ENCODE measurements at regions not wholly inside any gene's neighbourhood (a gene's known extent, or its start where the extent isn't known, plus 50 kb on each side); places are given as distances from the start of the nearest gene placed in this dataset.

GRCh38 chr20:4574356-4574690, 111.9 kb upstream of the PRNP start:
- no peak overlapping the region for H2BK15ac ChIP-seq (ENCODE audit: low read depth, low read length)
- no peak overlapping the region for H3K27ac ChIP-seq (ENCODE audit: insufficient read length, low read depth, low read length)
- DNase-seq = no peak
- peaks cover 10 to 17% of the 10 kb centered on the region in 2 experiments for H3K4me1 Mint-ChIP-seq
- H3K4ac ChIP-seq (ENCODE audit: low read depth, low read length) = no peak overlapping the region
- no peak overlapping the region for H2BK5ac ChIP-seq (ENCODE audit: insufficient read length, low read length)
- H2BK20ac ChIP-seq (ENCODE audit: low read depth, low read length, poor library complexity, severe bottlenecking) = no peak overlapping the region
- no peak for TF ChIP-seq CTCF (conservative IDR thresholded peaks at IDR 0.05)
- H3K4me1 ChIP-seq (ENCODE audit: insufficient read depth, low read length) = no peaks in the 10 kb centered on the region; the same call in 1 of the 2 replicates
- H2BK120ac ChIP-seq (ENCODE audit: low read depth, low read length, poor library complexity, severe bottlenecking) = no peak overlapping the region
- no peak overlapping the region for H4K91ac ChIP-seq (ENCODE audit: insufficient read length, low read depth, low read length)
- H2AFZ ChIP-seq (ENCODE audit: low read length) = no peak overlapping the region
- H4K8ac ChIP-seq (replicated peaks; ENCODE audit: insufficient read length, low read depth, low read length) = no peak overlapping the region
- H3K27me3 Mint-ChIP-seq (ENCODE audit: low read depth) = peaks cover 28% of the 10 kb centered on the region
- no peak overlapping the region for H3K4me2 ChIP-seq (ENCODE audit: insufficient read depth, insufficient read length, low read length)
- no peak overlapping the region for H3K27ac Mint-ChIP-seq
- no peak overlapping the region for H3K18ac ChIP-seq (ENCODE audit: insufficient read length, low read depth, low read length)
- H2BK12ac ChIP-seq (ENCODE audit: insufficient read length, low read depth, low read length) = no peak overlapping the region
- no peak overlapping the region for H3K23ac ChIP-seq (ENCODE audit: insufficient read length, low read depth, low read length)
- H3K56ac ChIP-seq (ENCODE audit: insufficient read length, low read depth, low read length) = no peak overlapping the region
- no peaks in the 10 kb centered on the region for H3K23me2 ChIP-seq (ENCODE audit: insufficient read length, low read depth, low read length, poor library complexity, severe bottlenecking)
- no peaks in the 10 kb centered on the region for H4K20me1 ChIP-seq (ENCODE audit: control insufficient read depth, insufficient read depth, insufficient read length)
- peaks cover 3% of the 10 kb centered on the region in 2 experiments; a peak in 3 of 5 replicates for H3K9me3 Mint-ChIP-seq
- H3K36me3 Mint-ChIP-seq (ENCODE audit: insufficient read depth in 1 of 3, low read depth in 3 of 3) = no peaks in the 10 kb centered on the region
- H3K79me1 ChIP-seq (ENCODE audit: insufficient read depth, low read depth, low read length, poor library complexity, severe bottlenecking) = no peaks in the 10 kb centered on the region
- no peak overlapping the region for H3T11ph ChIP-seq (ENCODE audit: low read length)
- no peak overlapping the region for H4K5ac ChIP-seq (ENCODE audit: insufficient read length, low read depth, low read length)
- WGBS (ENCODE audit: extremely low coverage, insufficient read length, low lambda C conversion rate) = no CpG with 5 or more reads among the region's 3 CpGs
- H3K14ac ChIP-seq (ENCODE audit: insufficient read depth, low read length) = no peak overlapping the region
- no peaks in the 10 kb centered on the region for H3K9me3 ChIP-seq (ENCODE audit: control insufficient read depth, low read depth, low read length)
- no peak overlapping the region for H2AK5ac ChIP-seq (ENCODE audit: insufficient read length, low read length)
- H3K79me2 ChIP-seq (ENCODE audit: insufficient read depth, low read length) = no peaks in the 10 kb centered on the region
- no peak overlapping the region for H3K4me3 Mint-ChIP-seq
- H3K9ac ChIP-seq (ENCODE audit: extremely low read depth, insufficient read length, low read length) = no peak overlapping the region
- no peaks in the 10 kb centered on the region for H3K27me3 ChIP-seq (ENCODE audit: insufficient read depth, low read length)

Data from H9 (cell line).